ENCODE measurements at regions not wholly inside any gene's neighbourhood (a gene's known extent, or its start where the extent isn't known, plus 50 kb on each side); places are given as distances from the start of the nearest gene placed in this dataset.
"Not testable (repeated sequence)": the region's sequence is repeated elsewhere in the genome, so short reads cannot be mapped to it uniquely, and the experiment has no call there.

DNA sequence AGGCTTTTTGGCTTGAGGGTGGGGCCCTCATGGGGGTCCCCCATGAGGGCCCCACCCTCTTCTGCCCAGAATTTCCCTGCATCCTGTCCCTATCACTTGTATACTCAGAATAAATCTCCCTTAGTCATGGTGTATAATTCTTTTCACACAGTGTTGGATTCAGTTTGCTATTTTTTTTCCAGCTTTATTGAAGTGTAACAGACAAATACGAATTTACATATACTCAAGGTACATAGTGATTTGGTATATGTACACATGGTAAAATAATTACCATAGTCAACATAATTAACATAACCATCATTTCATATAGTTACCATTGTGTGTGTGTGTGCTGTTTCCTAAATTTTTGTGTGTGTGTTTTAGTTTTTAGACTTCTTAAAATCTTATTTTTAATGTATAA, 289.4 kb downstream of the CNTNAP3B start:
- DNase-seq (ENCODE audit: low read depth, low spot score) = not testable (repeated sequence)

DNA sequence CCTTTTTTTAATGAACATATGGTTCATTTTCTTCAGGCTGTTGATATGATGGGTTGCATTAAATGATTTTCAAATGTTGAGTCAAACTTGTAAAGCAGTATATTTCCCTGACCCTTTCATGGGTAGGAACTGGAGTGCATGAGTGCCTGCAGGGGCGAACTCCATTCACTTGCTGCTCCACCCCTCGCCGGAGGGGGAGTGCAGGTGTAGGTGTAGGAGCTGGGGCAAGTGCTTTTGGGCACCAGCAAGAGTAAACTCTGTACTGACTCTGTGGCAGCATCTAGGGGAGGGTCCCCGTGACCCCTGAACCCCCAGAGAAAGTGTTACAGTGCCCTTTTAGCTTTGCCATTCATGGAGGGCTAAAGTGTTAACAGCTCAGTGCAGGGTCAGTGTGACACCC, 290.3 kb downstream of the CNTNAP3B start:
- not testable (repeated sequence) for DNase-seq (ENCODE audit: low read depth, low spot score)

DNA sequence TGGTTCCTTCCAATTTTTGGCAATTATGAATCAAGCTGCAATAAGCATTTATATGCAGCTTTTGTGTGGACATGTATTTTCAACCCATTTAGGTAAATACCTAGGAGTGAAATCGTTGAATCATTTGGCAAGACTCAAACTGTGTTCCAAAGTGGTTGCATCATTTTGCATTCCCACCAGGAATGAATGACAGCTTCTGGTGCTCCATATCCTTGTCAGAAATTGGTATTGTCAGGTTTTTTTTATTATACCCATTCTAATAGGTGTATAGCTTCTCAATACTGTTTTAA, 290.7 kb downstream of the CNTNAP3B start:
- DNase-seq (ENCODE audit: low read depth, low spot score) = not testable (repeated sequence)

DNA sequence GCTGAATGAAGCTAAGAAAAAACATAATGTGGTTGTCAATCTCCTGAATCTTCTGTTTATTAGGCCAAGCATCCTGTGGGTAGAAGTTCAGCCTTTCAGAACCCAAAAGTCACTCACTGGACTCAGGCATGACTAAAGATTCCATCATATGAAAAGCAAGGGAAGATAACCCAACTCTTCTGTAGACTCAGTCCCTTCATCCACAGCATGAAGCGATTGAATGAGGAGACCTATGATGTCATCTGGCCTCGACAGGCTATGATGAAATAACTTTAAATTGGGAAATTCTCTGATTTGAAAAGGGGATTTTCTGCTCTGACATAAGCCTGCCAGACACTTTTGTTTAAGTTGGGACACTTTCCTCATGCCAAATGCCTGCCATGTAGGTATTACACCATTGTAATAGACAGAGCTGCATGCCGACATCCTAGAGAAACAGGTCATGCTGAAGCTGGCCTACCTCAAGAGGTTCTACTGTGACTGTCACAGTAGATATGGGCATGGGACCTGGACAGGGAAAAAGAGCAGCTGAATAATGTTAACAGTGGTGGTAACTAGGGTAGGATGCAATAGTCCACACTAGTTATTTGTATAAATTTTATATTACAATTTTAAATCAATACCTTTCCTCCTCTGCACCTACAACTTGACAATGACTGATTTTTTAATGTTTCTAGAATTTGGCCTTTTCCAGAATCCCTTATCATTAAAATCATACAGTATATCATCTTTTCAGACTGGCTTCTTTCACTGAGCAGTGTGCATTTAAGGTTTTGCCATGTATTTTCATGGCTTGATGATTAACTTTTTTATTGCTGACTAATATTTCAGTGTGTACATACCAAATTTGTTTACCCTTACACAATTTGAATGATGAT, 291.3 kb downstream of the CNTNAP3B start:
- not testable (repeated sequence) for DNase-seq (ENCODE audit: low read depth, low spot score)

DNA sequence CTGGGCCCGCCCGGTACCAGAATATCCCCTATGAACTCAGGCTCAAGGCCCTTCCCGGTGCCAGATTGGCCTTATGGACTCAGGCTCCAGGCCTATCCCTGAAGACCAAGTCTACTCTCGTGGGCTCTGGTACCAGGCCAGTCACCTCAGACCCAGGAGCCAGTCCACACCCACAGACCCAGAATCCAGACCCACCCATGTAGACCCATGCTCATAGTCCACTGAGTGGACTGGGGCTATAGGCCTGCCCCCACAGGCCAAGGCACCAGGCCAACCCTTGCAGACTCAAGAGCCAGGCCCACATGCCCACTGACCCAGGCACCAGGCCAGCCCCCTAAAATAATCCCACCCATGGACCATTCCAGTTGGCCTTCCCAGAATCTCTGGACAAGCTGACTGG, 296.1 kb downstream of the CNTNAP3B start:
- DNase-seq (ENCODE audit: low read depth, low spot score) = not testable (repeated sequence)

DNA sequence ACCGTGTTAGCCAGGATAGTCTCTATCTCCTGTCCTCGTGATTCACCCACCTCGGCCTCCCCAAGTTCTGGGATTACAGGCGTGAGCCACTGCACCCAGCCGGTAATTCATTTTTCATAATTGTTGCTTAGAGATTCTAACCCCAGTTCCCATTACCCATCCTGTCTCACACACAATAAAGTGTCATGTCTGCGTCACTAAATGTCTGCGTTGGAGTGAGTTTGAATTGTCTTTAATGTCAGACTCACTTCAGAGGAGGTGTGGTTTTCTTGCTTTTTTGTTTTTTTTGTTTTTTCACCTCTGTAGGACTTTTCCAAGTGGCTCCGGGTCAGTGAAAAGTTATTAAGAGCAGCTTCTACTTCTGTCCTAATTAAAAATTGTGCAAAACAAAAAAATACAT, 304.5 kb downstream of the CNTNAP3B start:
- not testable (repeated sequence) for DNase-seq (ENCODE audit: low read depth, low spot score)

DNA sequence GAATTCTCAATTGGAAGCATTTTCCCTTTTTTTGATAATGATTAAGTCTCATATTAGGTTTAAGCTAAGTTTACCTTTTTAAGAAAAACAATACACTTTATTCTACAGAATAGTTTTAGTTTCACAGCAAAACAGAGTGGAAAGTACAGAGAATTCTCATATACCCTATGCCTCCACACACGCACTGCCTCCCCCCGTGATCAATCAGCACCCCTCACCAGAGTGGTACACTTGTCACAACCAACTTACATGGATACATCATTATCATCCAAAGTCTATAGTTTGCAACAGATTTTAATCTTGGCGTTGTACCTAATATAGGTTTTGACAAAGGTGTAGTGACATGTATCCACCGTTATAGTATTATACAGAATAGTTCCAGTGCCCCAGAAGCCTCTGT, 326.5 kb downstream of the CNTNAP3B start:
- not testable (repeated sequence) for DNase-seq (ENCODE audit: low read depth, low spot score)

DNA sequence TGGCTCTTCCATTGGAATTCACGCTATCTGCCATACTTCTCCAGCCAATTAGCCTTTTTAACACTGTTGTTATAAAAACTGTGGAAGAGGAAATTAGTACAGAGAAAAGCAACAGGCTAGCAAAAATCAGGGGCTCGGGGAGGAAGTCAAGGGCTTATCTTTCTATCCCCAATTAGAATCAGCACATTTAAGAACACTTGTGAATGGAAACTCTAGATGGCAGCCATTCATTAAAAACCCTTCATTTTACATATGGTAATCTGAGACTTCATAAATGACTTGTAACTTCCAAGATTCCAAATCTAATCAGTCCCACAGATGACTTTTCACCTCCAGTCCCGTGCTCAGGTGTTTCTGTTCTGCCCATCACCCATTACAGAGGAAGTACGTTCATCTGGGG, 330.5 kb downstream of the CNTNAP3B start:
- DNase-seq (ENCODE audit: low read depth, low spot score) = not testable (repeated sequence)

DNA sequence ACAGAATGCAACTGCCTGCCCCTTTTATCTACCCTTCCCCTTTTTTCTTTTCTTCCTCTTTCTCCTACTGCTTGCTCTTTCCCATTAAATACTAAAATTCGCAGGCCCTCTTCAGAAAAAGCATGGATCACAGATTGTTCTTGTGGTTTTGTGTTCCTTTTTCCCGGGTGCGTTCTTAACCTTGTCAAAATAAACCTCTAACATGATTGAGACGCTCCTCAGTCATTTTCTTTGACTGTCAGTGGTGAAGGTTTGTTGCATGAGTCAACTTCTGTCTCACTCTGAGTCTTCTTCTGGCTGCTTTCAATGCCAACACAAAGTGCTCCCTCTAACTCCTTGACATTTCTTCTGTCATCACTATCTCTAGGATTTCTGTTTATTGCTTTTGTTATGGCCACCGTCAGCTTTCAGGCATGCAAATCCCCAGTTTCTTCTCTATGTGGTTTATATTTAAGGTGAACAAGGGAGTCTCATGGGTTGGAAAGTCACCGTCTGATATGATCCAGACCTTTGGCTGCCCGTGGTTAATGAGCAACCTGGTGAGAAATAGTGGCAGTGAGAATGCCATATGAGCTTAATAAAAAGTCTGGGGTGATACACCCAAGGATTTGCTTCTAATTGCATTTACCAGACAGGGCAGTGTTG, 338.4 kb downstream of the CNTNAP3B start:
- DNase-seq (ENCODE audit: low read depth, low spot score) = not testable (repeated sequence)

DNA sequence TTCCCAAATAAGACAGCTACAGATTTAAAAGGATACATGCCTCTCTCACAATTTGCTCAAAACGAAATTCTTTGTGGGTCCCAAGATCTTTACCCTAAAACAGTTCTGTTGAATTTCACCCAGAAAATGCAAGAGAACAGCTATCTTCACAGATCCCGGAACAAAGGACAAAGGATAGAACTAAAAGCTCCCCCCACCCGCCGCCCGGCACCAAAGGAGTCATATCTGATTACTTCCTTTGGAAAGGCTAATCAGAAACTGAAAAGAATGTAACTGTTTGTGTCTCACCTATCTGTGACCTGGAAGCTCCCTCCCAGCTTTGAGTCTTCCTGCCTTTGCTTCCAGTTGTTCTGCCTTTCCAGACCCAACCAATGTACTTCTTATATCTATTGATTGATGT, 339.2 kb downstream of the CNTNAP3B start:
- DNase-seq (ENCODE audit: low read depth, low spot score) = not testable (repeated sequence)

DNA sequence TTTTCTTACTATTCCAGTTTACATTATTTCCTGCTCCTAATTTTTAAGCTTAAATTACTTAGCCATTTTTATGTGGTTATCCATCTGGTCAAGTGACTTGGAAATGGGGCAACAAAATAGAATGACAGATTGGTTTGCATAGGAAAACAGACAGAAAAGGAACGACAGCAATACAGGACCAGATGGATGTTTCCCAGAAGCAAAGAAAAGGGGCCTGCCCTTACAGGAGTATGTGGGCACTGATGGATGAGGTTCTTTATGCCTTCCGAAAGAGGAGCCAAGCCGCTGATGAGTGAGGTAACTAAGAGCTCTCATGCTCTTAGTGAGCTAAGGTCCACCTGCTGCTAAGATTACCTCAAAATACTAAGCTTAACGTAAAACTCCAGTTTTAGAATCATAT, 339.8 kb downstream of the CNTNAP3B start:
- DNase-seq (ENCODE audit: low read depth, low spot score) = not testable (repeated sequence)

DNA sequence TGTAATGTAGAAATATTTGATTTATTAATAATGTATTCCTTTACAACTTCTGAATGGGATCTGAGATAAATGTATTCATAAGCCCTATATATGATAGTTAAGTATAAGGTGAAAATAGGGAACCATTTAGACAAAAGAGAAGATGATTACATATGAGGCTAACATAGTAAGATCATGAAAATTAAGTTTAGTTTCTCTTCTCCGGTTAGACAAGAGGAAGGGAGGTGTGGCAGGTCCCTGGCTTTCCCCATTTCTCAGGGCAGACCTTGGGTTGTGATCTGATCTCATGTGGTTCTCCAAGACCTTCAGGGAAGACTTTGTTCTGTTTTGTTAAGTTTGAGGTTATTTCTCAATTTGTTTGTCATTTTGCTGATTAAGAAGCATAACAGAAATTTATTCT, 341.3 kb downstream of the CNTNAP3B start:
- not testable (repeated sequence) for DNase-seq (ENCODE audit: low read depth, low spot score)

DNA sequence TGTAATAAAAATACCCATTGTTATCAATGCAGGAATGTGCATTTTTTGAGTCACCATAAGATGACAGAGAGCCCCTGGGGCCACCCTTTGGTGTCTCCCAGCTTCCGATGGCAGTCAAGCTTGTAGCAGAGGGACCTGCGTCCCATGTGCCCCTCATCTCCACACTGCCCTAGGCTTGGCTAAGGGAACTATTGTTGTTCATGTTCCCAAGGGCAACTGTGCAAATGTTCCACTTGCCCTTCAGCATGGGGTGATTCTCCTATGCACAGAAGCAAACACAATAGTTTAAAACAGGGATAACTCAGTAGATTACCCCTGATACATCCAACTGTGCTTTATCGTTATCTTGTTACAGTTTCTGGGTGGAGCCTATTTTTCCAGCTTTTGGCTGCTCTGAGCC, 342.0 kb downstream of the CNTNAP3B start:
- DNase-seq (ENCODE audit: low read depth, low spot score) = not testable (repeated sequence)

DNA sequence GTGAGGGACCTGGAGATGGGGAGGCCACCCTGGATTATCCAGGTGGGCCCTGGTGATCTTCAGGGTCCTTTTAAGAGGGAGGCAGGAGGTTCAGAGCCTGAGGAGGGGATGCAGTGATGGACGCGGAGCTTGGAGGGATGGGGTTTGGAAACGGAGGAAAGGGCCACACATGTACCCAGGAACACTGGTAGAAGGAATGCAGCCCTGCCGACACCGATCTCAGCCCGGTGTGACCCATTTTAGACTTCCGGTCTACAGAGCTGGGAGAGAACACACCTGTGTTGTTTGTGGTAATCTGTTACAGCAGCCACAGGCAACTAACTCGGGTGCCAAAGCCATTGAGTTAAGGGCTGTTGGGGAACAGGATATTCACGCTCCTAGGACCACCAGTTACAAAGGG, 345.2 kb downstream of the CNTNAP3B start:
- not testable (repeated sequence) for DNase-seq (ENCODE audit: low read depth, low spot score)

DNA sequence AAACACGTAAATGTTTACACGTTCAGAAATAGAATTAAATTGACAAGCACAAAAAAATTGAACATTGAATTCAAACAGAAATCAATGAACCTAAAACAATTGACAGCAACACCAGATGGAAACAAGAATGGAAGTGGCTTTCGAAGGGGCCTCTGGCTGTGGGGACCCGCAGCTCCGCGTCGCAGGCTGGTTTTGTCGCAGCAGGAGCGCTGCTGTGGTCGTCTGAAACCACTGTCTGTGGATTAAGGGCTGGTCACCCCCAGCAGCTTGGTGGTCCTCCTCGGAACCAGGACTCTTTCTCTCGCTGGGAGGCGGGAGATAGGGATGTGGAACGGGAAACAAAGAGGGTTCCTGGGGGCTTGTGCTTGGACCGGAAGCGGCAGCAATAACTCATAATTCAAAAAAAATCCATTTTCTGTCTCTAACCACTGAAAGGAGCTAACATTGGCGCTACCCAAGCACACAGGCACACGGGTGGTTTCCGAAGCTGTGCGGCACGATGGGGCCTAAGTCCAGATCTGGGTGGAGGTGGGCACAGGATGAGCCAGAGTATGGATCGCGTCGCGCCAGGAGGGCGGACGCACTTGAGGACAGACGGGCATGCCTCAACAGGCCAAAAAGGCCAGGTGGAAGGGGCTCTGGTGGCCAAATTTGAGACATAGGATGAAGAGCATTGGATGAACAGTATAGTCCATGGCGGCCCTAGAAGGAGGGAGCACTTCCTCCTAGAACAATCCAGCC, 346.0 kb downstream of the CNTNAP3B start:
- not testable (repeated sequence) for DNase-seq (ENCODE audit: low read depth, low spot score)

DNA sequence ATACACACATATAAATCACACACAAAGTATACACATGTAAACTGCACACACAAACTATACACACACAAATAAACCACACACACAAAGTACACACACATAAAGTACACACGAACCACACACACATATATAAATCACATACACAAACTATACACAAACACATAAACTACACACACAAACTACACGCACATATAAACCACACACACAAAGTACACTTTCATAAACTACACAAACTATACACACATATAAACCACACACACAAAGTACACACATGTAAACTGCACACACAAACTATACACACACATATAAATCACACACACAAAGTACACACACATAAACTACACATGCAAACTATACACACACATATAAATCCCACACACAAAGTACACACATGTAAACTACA, 347.3 kb downstream of the CNTNAP3B start:
- DNase-seq (ENCODE audit: low read depth, low spot score) = not testable (repeated sequence)

DNA sequence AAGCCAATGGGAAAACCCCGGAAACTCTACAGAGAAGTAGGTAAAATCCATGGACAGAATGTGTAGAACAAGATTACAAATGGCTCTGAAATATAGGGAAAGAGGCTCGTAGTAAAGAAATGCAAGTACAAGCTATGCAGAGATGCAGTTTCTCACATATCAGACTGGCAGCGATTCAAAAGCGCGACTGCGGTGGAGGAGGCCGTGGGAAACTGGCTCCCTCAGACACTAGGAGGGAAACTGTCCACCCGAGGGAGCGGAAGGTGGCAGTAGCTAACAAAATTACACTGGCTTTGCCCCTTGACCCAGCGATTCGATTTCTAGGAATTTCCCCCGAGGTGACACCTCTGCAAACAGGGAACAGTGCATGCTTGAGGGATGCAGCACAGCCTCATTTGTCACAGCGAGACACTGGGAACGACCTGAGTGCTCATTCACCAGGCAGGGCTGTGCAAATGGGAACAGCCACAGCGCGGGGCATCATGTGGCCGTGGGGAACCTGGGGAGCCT, 349.3 kb downstream of the CNTNAP3B start:
- DNase-seq (ENCODE audit: low read depth, low spot score) = not testable (repeated sequence)

DNA sequence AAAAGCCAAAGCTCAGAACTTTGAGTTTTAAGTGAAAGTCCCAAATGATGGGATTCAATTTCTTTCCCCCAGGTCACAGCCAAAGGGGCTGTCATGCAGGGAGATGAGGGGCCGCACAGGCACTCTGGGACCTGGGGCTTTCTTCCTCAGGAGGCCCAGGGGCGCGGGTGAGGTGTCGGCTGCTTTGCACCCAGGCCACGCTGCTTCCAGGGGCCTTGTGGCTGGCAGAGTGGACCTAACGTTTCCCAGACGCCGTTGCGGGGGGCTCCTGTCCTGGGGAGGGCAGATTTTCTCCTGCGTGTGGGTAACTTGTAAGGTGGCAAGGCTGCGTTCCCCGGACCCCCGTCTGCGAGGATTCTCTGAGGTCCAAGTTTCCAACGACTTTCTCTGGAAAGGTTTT, 350.0 kb downstream of the CNTNAP3B start:
- DNase-seq (ENCODE audit: low read depth, low spot score) = not testable (repeated sequence)

DNA sequence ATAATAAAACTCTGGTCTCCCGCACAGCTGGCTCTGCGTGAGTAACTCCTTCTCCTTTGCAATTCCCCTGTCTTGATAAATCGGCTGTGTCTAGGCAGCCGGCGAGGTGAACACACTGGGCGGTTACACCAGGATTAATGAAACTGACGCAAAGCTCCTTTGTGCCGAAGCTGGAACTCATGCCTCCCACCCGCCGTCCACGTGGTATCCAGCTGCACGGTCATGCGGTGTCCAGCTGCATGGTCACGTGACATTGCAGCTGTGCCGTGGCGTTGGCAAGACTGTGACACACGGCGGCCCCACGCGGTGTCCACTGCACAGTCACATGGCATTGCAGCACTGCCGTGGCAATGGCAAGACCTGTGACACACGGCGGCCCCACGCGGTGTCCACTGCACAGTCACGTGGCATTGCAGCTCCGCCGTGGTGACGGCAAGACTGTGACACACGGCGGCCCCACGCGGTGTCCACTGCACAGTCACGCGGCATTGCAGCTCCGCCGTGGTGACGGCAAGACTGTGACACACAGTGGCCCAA, 350.6 kb downstream of the CNTNAP3B start:
- DNase-seq (ENCODE audit: low read depth, low spot score) = not testable (repeated sequence)

DNA sequence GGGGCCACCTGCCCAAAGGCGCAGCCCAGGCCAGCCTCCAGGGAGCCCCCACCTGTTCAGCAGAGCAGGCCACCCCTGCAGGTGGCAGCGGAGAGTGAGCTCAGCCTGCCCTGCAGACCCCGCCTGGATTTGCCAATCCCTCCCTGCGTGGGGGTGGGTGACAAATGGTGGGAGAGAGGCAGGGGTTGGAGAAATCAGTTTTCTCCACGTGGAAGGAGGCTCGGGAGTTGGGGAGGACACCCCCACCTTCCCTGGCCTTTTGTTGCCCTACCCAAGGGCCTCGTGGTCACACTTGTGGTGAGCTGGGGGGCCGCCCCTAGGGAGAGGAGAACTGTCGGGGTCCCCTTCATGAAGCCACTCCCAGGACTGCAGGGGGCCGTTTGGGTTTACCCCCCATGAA, 351.7 kb downstream of the CNTNAP3B start:
- not testable (repeated sequence) for DNase-seq (ENCODE audit: low read depth, low spot score)

DNA sequence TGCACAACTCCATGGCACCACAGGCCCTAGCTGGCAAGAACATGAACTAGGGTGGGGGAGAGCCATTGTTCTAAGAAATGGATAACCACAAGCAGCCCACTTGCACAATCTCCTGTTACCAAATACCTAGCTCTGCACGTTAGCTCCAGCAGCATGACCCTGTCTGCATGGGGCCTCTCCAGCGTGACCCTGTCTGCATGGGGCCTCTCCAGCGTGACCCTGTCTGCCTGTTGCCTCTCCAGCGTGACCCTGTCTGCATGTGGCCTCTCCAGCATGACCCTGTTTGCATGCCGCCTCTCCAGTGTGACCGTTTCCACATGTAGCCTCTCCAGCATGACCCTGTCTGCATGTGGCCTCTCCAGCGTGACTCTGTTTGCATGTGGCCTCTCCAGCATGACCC, 356.7 kb downstream of the CNTNAP3B start:
- not testable (repeated sequence) for DNase-seq (ENCODE audit: low read depth, low spot score)

DNA sequence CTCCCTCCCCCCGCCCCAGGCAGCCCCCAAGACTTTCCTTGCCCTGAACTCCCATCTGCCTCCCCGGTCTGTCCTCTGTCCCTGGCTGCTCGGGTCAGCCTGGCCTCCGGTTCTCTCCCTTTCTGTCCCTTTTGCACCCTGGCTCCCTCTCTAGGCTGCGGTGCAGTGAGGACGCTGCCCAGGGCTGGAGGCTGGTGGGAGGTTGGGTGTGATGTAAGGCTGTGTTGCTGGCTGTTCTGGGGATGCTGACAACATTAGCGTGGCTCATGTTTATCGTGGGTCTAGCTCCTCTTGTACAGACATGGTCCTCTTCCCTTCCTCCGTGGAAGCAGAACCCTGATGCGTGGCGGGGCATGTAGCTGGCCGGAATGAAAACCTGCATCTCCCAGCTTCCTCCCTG, 357.5 kb downstream of the CNTNAP3B start:
- not testable (repeated sequence) for DNase-seq (ENCODE audit: low read depth, low spot score)
